ENCODE measurements at regions not wholly inside any gene's neighbourhood (a gene's known extent, or its start where the extent isn't known, plus 50 kb on each side); places are given as distances from the start of the nearest gene placed in this dataset.
"Not testable (repeated sequence)": the region's sequence is repeated elsewhere in the genome, so short reads cannot be mapped to it uniquely, and the experiment has no call there.

DNA sequence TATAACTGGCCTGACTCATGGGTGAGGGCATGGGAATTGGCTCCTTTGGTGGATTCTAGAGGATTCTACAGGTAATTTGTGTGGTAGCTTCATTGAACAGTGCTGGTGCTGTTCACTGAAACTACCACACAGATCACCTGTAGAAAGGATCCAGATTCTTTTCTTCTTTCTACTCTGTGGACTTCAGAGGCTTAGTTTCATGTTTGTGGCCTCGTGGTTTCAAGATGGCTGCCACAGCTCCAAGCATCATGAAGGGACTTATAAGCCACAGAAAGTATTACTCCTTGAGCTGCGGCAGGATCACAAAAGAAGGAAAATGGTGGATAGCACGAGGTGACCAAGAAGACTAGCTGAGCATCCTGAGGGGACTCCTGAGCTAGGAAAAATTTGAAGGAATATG is 88.9 kb downstream of the ADCYAP1 start:
- DNase-seq (ENCODE audit: low spot score) (no peak), ATAC-seq (no peak)

DNA sequence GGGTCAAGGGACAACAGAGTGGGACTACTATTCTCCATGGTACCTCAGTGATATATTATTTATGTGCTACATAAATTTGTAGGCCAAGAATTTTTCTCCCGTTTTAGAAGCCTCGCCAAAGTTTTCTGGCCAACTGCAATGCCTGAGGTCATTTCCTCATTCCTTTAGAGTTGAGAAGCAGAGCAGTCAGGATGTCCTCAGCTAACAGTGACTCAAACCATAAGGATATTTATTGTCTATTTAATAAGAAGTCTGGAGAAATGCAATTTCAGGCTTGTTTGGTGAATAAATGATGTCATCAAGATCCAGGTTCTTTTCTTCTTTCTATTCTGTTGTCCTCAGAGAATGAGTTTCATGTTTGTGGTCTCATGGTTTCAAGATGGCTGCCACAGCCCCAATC is 91.0 kb downstream of the ADCYAP1 start:
- no peak for ATAC-seq

GRCh38 chr18:997499-997898 is 92.8 kb downstream of the ADCYAP1 start:
- DNase-seq (ENCODE audit: low spot score) (no peak), ATAC-seq (no peak)

More for the DNA sequence above, 91.0 kb downstream of the ADCYAP1 start:
- no peak for DNase-seq (ENCODE audit: low spot score)

DNA sequence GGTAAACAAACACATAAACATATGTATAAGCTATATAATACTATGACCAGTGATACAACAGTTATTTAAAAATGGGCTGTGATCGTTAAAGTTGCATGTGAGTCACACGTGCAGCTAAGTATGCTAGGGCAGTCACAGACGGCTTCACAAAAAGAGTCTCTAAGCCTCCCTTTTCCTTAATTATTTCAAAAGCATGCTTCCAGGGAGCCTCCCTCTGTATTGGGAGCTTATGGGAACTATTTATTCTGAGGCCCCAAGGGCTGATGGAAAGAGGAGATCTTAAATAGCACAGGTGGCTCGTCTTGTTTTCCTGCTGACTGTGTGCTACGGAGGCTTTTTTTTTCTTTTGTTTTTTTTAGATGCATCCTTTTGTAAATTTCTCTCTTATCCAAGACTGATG is 94.3 kb downstream of the ADCYAP1 start:
- no peak for ATAC-seq
- no peak for DNase-seq (ENCODE audit: low spot score)

- DNase-seq (ENCODE audit: low spot score): no peak
- no peak for ATAC-seq
These were observed 98.0 kb downstream of the ADCYAP1 start for GRCh38 chr18:1002653-1003178.

DNA sequence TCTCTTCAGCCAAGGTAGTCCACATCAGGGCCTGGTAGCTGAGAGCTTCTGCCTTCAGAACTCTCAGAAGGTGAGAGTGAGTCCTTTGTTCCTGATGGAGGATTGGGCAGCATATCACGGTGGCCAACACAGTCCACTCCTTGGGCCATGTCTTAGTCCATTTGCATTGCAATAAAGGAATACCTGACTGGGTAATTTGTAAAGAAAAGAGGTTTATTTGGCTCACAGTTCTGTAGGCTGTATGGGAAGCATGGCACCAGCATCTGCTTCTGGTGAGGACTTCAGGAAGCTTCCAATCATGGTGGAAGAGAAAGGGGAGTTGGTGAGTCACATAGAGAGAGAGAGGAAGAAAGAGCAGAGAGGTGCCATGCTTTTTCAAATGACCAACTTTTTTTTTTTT is 98.8 kb downstream of the ADCYAP1 start:
- DNase-seq (ENCODE audit: low spot score) (no peak), ATAC-seq (no peak)

DNA sequence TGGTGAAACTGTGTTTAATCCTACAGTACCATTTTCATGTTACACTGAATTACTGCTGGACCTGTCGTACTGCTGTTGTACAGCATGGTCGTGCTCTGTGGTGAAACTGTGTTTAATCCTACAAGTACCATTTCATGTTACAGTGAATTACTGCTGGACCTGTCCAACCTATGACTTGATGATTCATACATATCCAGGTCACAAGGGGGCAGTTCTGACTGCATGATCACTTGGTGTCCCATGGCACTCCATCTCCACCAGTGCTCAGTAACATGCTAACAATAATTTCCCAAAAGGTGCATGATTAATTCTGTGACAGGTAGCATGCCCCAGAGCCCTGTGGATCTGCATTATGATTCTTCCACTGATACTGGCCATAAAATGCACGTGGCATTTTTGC is 101.6 kb downstream of the ADCYAP1 start:
- DNase-seq (ENCODE audit: low spot score) (no peak), ATAC-seq (no peak)

- DNase-seq (ENCODE audit: low spot score): no peak
- ATAC-seq: no peak
These were observed 102.3 kb downstream of the ADCYAP1 start for GRCh38 chr18:1006965-1007364.

GRCh38 chr18:1011349-1011748 is 106.7 kb downstream of the ADCYAP1 start:
- no peak for DNase-seq (ENCODE audit: low spot score)
- ATAC-seq: no peak

DNA sequence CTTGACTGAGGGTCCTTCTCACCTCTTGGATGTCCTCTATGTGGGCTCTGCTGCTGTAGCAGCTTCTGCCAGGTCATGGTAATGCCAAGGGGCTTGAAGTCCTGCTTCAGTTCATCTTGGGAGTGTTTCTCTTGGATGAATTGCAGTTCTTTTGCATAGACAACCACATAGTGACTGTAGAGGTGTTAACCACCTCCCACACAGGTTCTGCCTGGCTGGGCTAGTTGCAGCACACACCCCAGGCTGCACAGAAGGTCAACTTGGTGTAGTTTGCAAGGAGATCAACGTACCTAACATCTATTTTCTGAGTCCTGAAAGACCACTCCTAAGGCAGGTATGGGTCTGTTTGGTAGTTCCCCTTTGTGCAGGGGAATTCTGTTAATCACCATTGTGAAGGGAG is 108.1 kb downstream of the ADCYAP1 start:
- no peak for ATAC-seq
- DNase-seq (ENCODE audit: low spot score): no peak

DNA sequence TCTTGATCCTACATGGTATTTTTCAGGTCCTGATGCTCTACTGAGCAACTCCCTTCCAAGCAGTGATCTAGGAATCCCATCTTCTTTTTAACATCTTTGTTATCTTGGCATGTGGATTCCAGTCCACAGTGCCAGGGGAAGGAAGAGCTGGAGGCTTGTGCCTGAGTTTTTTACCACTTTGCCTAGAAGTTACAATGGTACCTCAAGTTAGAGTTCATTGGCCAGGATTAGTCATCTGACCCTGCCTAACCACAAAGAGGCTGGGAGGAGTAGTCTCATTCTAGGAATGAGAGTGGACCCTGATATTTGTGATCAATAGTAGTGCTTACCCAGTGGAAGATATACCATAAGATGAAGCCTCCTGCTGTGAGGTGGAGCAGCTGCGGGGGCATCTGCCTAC is 109.3 kb downstream of the ADCYAP1 start:
- ATAC-seq (no peak), DNase-seq (ENCODE audit: low spot score) (no peak)

GRCh38 chr18:1014509-1014908 is 109.8 kb downstream of the ADCYAP1 start:
- ATAC-seq (no peak), DNase-seq (ENCODE audit: low spot score) (no peak)

DNA sequence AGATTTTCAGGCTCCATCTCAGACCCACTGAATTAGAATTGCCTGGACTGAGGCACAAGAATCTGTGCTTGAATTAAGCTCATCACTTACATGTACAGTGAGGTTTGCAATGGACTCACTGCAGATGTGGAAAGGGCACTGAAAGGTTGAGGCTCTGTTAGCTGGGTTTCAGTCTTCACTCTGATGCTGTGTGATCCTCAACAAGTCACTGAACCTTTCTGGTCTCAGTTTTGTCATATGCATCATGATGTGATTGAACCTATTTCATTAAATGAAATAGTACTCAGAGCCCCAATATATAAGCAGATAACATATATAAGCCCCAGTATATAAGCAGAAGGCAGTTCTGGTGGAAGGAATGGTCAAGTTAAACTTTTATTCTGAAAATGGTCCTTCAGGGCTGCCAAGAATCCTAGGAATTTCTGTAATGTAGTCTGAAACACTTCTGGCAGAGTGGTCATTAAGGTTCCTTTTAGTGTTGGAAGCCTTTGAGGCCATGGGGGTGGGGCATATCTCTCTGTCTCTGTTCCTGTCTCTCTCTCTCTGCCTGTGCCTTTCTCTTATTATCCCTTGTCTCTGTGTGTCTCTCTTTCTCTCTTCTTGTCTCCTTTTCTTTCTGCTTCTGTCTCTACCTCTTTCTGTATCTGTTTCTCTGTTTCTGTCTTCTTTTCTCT is 110.4 kb downstream of the ADCYAP1 start:
- DNase-seq (ENCODE audit: low spot score) (no peak), ATAC-seq (no peak)

- ATAC-seq (no peak), DNase-seq (ENCODE audit: low spot score) (no peak)
These were observed 111.1 kb downstream of the ADCYAP1 start for GRCh38 chr18:1015777-1016176.

- no peak for ATAC-seq
- no peak for DNase-seq (ENCODE audit: low spot score)
These were observed 112.8 kb downstream of the ADCYAP1 start for GRCh38 chr18:1017227-1018058.

DNA sequence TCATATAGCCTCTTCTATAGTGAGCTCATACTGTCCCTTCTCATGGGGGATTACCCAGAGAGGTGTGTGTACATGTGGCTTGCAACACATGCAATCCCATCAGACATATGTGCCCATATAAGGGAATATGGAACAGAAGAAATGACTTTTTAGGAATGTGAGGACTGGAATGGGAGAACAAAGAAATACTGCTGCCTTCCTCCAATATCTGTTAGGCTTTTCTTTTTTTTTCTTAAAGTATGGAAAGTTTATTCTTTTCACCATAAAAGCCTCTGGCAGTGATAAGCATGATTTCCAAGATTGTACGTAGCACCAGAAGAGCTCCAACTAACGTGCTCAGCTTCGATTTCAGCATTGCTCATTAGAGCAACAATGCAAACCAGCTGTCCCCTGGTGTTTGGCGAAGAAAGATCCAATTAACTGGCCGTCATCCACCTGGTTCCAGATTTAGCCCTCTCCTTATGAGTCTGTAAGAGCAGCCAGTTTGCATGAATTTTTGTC is 113.6 kb downstream of the ADCYAP1 start:
- DNase-seq (ENCODE audit: low spot score): no peak
- ATAC-seq: no peak

DNA sequence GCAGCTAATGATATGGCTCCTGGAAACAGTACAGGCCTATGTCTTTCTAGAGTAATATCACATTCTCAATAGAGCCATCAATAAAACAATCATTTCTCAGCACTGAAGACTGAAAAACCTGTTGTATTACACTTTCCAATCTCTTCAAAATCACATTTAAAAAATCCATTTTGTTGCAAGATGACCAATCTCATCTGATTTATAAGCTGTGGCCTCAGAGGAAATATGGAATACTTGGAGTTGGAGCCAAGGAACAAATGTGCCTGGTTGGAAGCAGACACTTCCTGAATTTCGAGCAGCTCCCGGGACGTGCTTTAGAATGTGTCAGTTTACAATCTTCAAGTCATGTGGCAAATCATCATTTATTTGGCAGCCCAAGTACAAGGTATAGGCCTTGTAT is 114.5 kb downstream of the ADCYAP1 start:
- ATAC-seq (no peak), DNase-seq (ENCODE audit: low spot score) (no peak)

DNA sequence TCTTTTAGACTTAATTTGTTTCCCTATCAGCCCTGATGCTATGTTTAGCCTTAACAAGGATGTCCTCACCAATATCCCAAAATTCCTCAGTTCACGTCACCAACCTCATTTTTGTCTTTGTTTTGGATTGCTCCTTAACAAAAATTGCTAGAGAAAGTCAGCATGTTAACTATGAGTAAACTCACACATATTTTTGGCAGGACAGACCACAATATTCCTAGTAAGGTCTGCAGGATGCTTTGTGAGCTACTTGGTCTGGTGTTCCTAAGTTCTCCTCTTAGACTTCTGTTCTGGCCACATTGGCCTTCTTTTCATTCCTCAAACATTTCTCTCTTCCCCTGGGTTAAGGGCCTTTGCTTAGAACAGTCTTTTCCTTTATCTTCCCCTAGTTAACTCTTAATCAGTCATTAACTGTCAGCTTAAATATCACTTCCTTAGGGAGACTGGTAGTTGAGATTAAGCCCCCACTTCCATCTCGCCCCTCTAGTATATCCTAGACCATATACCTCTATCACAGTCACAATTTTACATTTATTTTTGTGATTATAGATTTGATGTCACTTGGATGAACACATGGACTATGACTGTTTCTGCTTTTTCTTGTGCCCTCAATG is 116.2 kb downstream of the ADCYAP1 start:
- ATAC-seq: no peak
- no peak for DNase-seq (ENCODE audit: low spot score)

DNA sequence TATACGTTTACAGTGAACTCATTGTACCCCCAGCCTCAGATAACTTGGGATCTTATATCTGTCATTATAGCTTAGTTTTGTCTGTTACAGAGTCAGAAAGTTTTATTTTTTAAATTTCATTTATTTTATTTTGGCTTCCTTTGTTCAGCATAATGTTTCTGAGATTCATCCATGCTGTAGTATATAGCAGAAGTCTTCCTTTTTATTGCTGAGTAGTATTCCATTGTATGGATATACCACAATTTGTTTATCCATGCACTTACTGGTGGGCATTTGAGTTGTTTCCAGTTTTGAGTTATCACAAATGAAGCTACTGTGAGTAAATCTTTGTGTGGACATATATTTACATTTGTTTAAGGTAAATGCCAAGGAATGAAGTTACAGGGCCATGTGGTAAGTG is 122.3 kb downstream of the ADCYAP1 start:
- ATAC-seq (no peak), DNase-seq (ENCODE audit: low spot score) (no peak)

DNA sequence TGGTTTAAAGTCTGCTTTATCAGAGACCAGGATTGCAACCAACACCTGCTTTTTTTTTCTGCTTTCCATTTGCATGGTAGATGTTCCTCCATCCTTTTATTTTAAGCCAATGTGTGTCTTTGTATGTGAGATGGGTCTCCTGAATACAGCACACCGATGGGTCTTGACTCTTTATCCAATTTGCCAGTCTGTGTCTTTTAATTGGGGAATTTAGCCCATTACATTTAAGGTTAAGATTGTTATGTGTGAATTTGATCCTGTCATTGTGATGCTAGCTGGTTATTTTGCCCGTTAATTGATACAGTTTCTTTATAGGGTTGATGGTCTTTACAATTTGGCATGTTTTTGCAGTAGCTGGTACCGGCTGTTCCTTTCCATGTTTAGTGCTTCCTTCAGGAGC is 128.4 kb downstream of the ADCYAP1 start:
- not testable (repeated sequence) for ATAC-seq; DNase-seq (ENCODE audit: low spot score)

- ATAC-seq (no peak), DNase-seq (ENCODE audit: low spot score) (no peak)
These were observed 130.3 kb downstream of the ADCYAP1 start for GRCh38 chr18:1034971-1035370.

GRCh38 chr18:1036926-1037325 is 132.3 kb downstream of the ADCYAP1 start:
- ATAC-seq: no peak
- no peak for DNase-seq (ENCODE audit: low spot score)

All from left lobe of liver (tissue), 2 donors.